ENCODE measurements at regions not wholly inside any gene's neighbourhood (a gene's known extent, or its start where the extent isn't known, plus 50 kb on each side); places are given as distances from the start of the nearest gene placed in this dataset.

DNA sequence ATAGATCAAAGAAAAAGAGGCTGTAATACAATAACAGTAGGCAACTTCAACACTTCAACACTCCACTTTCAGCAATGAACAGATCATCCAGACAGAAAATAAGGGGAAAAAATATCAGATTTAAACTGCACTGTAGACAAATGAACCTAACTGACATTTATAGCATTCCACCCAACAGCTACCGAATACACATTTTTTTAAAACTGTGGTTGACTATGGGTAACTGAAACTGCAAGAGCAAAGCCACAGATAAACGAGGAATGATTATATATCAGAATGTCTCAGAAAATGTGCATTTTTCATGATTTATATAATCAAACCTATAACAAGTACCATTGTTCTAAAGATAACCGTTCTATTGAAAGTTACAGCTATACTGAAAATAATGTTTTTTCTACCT, 514.9 kb upstream of the DPPA4 start:
- TF ChIP-seq, protein P1, sequence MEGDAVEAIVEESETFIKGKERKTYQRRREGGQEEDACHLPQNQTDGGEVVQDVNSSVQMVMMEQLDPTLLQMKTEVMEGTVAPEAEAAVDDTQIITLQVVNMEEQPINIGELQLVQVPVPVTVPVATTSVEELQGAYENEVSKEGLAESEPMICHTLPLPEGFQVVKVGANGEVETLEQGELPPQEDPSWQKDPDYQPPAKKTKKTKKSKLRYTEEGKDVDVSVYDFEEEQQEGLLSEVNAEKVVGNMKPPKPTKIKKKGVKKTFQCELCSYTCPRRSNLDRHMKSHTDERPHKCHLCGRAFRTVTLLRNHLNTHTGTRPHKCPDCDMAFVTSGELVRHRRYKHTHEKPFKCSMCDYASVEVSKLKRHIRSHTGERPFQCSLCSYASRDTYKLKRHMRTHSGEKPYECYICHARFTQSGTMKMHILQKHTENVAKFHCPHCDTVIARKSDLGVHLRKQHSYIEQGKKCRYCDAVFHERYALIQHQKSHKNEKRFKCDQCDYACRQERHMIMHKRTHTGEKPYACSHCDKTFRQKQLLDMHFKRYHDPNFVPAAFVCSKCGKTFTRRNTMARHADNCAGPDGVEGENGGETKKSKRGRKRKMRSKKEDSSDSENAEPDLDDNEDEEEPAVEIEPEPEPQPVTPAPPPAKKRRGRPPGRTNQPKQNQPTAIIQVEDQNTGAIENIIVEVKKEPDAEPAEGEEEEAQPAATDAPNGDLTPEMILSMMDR (conservative IDR thresholded peaks at IDR 0.05; ENCODE audit: low read depth, low read length) = no peak
- no peak for TF ChIP-seq EZH2 (IDR thresholded peaks at IDR 0.05; ENCODE audit: borderline replicate concordance, low read depth, low read length, poor library complexity, severe bottlenecking)

Measured in A673 (cell line).